GM13976 (cell line): ENCODE measurements at regions not wholly inside any gene's neighbourhood (a gene's known extent, or its start where the extent isn't known, plus 50 kb on each side); places are given as distances from the start of the nearest gene placed in this dataset.

Experiments used
- DNase-seq: peaks from one replicate; pipeline ENCODE4 v3.0.0; 2012; ENCODE audit warnings: low spot score
- CTCF ChIP-seq: IDR thresholded peaks from 2 replicates; pipeline ENCODE4 v1.5.1; 2012; ENCODE audit warnings: borderline replicate concordance, mild to moderate bottlenecking; ENCODE audit not compliant: insufficient read depth; ENCODE audit errors: extremely low read depth, missing control alignments, control extremely low read depth
- in situ Hi-C: fragments of 300-500 bp; cut with MboI; formaldehyde crosslinking; loops from one replicate; pipeline ENCODE4 v1.12.0; 2022; ENCODE audit warnings: low sequenced_read_pairs, mixed read lengths, inconsistent platforms; ENCODE audit not compliant: unreplicated experiment

- in situ Hi-C loops: no loop called here
- no peak for DNase-seq
- TF ChIP-seq CTCF: no peak
Observed at GRCh38 chr5:123710031-123710430, 198.1 kb downstream of the CSNK1G3 start.

GRCh38 chr5:123709422-123709821 lies 197.4 kb downstream of the CSNK1G3 start:
- in situ Hi-C loops: no loop called here
- no peak for DNase-seq
- TF ChIP-seq CTCF: no peak

GRCh38 chr5:123708074-123708806 lies 196.3 kb downstream of the CSNK1G3 start:
- no peak for DNase-seq
- in situ Hi-C loops: no loop called here
- no peak for TF ChIP-seq CTCF

GRCh38 chr5:123706531-123706930 lies 194.6 kb downstream of the CSNK1G3 start:
- no peak for DNase-seq
- no peak for TF ChIP-seq CTCF
- in situ Hi-C loops: no loop called here

GRCh38 chr5:123705741-123706140 lies 193.8 kb downstream of the CSNK1G3 start:
- no peak for DNase-seq
- in situ Hi-C loops: no loop called here
- TF ChIP-seq CTCF: no peak

GRCh38 chr5:123701511-123702200 lies 189.7 kb downstream of the CSNK1G3 start:
- no peak for DNase-seq
- in situ Hi-C loops: no loop called here
- no peak for TF ChIP-seq CTCF
